Osteocyte (in vitro differentiated cells): ENCODE measurements at regions not wholly inside any gene's neighbourhood (a gene's known extent, or its start where the extent isn't known, plus 50 kb on each side); places are given as distances from the start of the nearest gene placed in this dataset.

Experiments
- DNase-seq: peaks from one replicate; pipeline ENCODE4 v3.0.0; 2021; ENCODE audit warnings: mixed read lengths; ENCODE audit not compliant: unreplicated experiment; ENCODE audit errors: extremely low spot score
- H3K27ac Mint-ChIP-seq: one replicate; pipeline ENCODE4 v1.8.0; 2021; ENCODE audit warnings: mild to moderate bottlenecking, mixed read lengths; ENCODE audit not compliant: unreplicated experiment
- H3K27me3 Mint-ChIP-seq: one replicate; pipeline ENCODE4 v1.8.0; 2021; ENCODE audit warnings: mixed read lengths; ENCODE audit not compliant: unreplicated experiment
- H3K36me3 Mint-ChIP-seq: one replicate; pipeline ENCODE4 v1.8.0; 2021; ENCODE audit warnings: mixed read lengths; ENCODE audit not compliant: unreplicated experiment
- H3K4me1 Mint-ChIP-seq: one replicate; pipeline ENCODE4 v1.8.0; 2021; ENCODE audit warnings: mixed read lengths; ENCODE audit not compliant: unreplicated experiment
- H3K4me3 Mint-ChIP-seq: one replicate; pipeline ENCODE4 v1.8.0; 2021; ENCODE audit warnings: mild to moderate bottlenecking, moderate library complexity, mixed read lengths; ENCODE audit not compliant: unreplicated experiment
- H3K9me3 Mint-ChIP-seq: one replicate; pipeline ENCODE4 v1.8.0; 2021; ENCODE audit warnings: mixed read lengths; ENCODE audit not compliant: unreplicated experiment
- CTCF ChIP-seq: fragments of 200-600 bp; sonication (generic); IDR thresholded peaks from 2 replicates; pipeline ENCODE4 v1.5.0; 2021; ENCODE audit warnings: antibody characterized with exemption, mild to moderate bottlenecking, moderate library complexity

GRCh38 chr22:49468487-49469198, 359.0 kb downstream of the BRD1 start:
- Mint-ChIP-seq H3K4me3 (no peak overlapping the region), H3K27ac (no peak overlapping the region)

GRCh38 chr22:49466878-49467595, 360.6 kb downstream of the BRD1 start:
- TF ChIP-seq CTCF = no peak
- no peak for DNase-seq
- no peak overlapping the region for H3K4me3 Mint-ChIP-seq
- H3K9me3 Mint-ChIP-seq = no peaks in the 10 kb centered on the region
- H3K27me3 Mint-ChIP-seq = peaks cover 6% of the 10 kb centered on the region
- no peaks in the 10 kb centered on the region for H3K36me3 Mint-ChIP-seq
- H3K4me1 Mint-ChIP-seq = no peaks in the 10 kb centered on the region
- no peak overlapping the region for H3K27ac Mint-ChIP-seq

More at GRCh38 chr22:49468487-49469198, 359.0 kb downstream of the BRD1 start:
- DNase-seq = no peak
- no peaks in the 10 kb centered on the region for H3K4me1 Mint-ChIP-seq
- H3K36me3 Mint-ChIP-seq = no peaks in the 10 kb centered on the region
- peaks cover 8% of the 10 kb centered on the region for H3K27me3 Mint-ChIP-seq
- H3K9me3 Mint-ChIP-seq = no peaks in the 10 kb centered on the region
- TF ChIP-seq CTCF = no peak

- peaks cover 4% of the 10 kb centered on the region for H3K27me3 Mint-ChIP-seq
- DNase-seq = no peak
- TF ChIP-seq CTCF = no peak
- no peaks in the 10 kb centered on the region for H3K36me3 Mint-ChIP-seq
- H3K27ac Mint-ChIP-seq = no peak overlapping the region
- H3K4me1 Mint-ChIP-seq = peaks cover 5% of the 10 kb centered on the region
- H3K4me3 Mint-ChIP-seq = no peak overlapping the region
- H3K9me3 Mint-ChIP-seq = no peaks in the 10 kb centered on the region
These were observed 363.6 kb downstream of the BRD1 start for GRCh38 chr22:49464037-49464436.

GRCh38 chr22:49462795-49463194, 364.9 kb downstream of the BRD1 start:
- Mint-ChIP-seq H3K27me3 (peaks cover 3% of the 10 kb centered on the region), H3K27ac (no peak overlapping the region), H3K4me1 (peaks cover 5% of the 10 kb centered on the region), H3K9me3 (no peaks in the 10 kb centered on the region), H3K4me3 (no peak overlapping the region), H3K36me3 (no peaks in the 10 kb centered on the region)
- DNase-seq = no peak
- no peak for TF ChIP-seq CTCF

- DNase-seq = no peak
- Mint-ChIP-seq H3K4me1 (peaks cover 5% of the 10 kb centered on the region), H3K27me3 (peaks cover 3% of the 10 kb centered on the region), H3K36me3 (no peaks in the 10 kb centered on the region), H3K27ac (no peak overlapping the region), H3K9me3 (no peaks in the 10 kb centered on the region), H3K4me3 (no peak overlapping the region)
- TF ChIP-seq CTCF = no peak
These were observed 365.4 kb downstream of the BRD1 start for GRCh38 chr22:49462291-49462690.
